ENCODE measurements at regions not wholly inside any gene's neighbourhood (a gene's known extent, or its start where the extent isn't known, plus 50 kb on each side); places are given as distances from the start of the nearest gene placed in this dataset.

GRCh38 chr4:110961066-110961465, 338.2 kb upstream of the PITX2 start:
- no peak for DNase-seq (ENCODE audit: low spot score)

DNA sequence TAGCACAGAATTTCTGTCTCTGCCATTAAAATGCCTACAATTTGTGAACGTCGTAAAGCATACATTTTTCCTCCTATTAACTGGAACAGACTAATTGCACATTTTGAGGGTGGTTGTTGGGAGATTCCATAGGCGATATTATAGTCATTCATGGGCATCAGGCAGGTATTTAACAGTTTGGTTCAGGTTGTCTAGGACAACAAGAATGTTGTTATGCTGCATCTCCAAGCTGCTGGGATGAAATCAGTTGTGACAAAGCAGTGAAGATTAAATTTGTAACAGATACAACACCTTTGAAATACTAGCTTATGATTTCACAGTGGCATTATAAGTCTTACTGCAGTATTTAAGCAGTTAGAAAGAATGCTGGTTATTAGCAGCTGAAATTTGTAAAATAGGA, 339.7 kb upstream of the PITX2 start:
- no peak for DNase-seq (ENCODE audit: low spot score)

DNA sequence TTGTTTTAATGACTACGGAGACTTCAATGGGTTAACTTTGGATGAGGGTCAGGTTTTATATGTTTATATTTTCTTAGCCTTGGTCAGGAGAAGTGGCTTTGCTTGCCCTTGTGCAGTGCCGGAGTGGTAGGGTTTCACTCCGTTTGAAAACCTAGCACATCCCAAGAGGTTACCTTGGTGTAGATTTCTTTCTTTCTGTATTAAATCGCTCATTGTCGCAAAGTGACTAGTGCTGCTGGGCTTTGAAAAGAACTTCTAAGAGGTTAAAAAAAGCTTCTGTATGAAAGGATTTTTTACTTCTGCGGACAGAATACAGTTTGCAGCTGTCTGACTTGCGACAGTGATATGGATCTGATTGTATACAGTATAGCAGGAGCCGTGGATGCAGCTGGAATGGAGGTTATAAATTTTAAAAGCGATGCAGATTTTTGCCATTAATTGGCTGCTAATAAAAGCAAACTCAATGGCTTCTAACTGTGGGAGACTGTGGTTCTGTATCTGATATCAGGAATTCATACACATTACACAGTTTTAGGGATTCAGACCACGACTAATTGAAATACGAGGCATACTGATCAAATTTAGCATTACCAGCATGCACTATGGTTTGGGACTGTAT, 340.9 kb upstream of the PITX2 start:
- no peak for DNase-seq (ENCODE audit: low spot score)

GRCh38 chr4:110967936-110968335, 345.1 kb upstream of the PITX2 start:
- DNase-seq (ENCODE audit: low spot score): no peak

DNA sequence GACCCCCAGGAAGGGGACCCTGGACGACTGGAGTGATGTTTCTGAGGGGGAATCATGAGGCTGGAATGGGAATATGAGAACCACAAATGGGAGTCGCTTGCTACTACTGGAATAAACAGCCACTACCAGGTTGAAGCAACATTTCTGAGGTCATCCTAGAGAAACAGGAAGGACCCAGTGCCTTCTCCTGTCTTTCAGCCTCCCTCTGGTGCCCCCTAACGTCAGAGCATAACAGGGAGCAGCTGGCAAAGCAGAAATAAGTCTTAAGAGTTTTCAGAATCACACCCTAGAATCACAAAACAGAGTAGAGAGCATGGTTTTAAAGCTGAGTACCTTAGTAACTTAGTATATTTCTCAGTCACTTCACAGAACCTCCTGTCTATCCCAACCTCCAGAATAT, 347.8 kb upstream of the PITX2 start:
- DNase-seq (ENCODE audit: low spot score): peak; percentile 54

GRCh38 chr4:110975338-110975737, 352.5 kb upstream of the PITX2 start:
- DNase-seq (ENCODE audit: low spot score): no peak

DNA sequence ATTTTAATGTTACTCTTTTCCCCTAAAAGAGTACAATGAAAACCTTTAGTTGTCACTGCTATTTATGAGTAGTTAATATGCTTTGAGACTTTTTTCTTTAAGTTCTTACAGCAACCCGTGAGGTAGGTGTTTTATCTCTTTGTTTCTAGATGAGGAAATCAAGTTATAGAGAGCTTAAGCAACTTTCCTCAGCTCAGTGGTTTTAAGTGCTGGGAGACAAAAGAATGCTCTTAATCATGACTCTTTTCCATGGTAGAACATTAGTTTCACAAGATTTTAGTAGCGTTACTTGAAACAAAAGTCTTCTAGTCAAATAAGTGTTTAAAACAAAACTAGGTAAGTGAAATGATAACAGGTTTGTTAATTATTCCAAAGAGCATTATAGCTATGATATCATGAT, 354.7 kb upstream of the PITX2 start:
- DNase-seq (ENCODE audit: low spot score): no peak

GRCh38 chr4:110978761-110979160, 355.9 kb upstream of the PITX2 start:
- DNase-seq (ENCODE audit: low spot score): no peak

DNA sequence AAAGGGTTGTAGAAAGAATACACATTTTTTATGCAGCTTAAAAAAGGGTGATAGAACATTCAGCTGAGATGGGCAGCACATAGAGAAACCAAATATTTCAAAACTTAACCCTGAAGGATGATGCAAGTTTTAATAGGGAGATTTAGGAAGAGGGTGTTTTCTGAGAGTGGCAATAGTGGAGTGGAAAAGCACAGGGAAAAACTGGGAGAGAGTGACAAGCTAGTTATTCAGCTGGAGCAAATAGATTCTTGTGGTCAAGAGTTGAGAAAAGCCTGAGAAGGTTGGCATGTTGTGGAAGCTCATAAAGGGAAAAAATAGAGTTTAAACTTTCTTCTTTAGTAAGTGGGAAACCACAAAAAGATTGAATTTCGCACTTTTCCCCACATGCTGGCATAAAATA, 359.6 kb upstream of the PITX2 start:
- DNase-seq (ENCODE audit: low spot score): no peak

- DNase-seq (ENCODE audit: low spot score): no peak
Measured at GRCh38 chr4:110988722-110989121, 365.8 kb upstream of the PITX2 start.

DNA sequence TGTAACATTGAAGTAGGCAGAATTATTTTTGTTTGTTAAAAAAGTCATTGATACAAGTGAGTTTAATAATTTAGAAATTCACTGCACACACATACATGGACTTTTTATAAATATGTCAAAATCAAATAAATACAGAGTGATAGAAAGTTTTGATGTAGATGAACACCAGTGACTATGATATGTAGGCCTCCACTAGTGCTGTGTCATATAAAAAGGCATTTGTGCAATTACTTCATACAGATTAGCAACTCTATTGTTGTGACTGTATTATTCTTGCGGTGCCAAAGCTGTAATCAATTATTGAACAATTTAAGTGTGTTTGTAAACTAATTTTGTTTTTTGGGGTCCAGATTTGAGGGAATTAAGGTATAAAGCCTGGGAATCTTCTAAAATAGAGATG, 366.2 kb upstream of the PITX2 start:
- no peak for DNase-seq (ENCODE audit: low spot score)

GRCh38 chr4:110994781-110995180, 371.9 kb upstream of the PITX2 start:
- DNase-seq (ENCODE audit: low spot score): no peak

GRCh38 chr4:110998320-110998719, 375.4 kb upstream of the PITX2 start:
- no peak for DNase-seq (ENCODE audit: low spot score)

DNA sequence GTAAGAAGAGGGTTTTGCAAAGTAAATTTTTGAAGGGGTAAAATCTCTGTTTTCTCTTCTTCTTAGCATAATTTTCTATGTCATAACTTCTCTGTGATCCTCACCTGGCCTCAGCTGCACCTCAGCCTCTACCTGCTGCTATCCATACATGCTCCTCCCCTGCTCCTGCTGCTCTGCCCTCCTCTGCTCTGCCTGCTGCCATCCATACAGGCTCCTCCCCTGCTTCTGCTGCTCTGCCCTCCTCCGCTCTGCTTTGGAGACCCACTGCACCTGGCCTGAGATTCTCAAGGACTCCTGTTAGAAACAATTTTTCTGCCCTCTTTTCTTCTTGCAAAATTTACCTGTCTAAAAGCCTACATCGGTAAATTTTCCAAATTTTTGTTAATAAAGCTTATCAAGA, 388.6 kb upstream of the PITX2 start:
- DNase-seq (ENCODE audit: low spot score): no peak

DNA sequence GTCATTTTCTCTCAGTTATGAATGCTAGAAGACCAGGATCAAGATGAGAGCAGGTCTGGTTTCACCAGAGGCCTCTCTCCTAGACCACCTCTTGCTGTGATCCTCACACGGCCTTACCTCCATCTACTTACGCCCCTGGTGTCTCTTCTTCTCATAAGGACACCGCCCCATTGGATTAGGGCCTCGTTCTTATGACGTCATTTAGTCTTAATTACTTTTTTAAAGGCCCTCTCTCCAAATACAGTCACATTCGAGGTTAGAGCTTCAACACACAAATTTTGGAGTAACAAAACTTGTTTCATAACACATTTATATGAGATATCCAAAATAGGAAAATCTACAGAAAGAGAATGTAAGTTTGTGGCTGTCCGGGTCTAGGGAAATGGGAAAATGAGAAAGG, 391.0 kb upstream of the PITX2 start:
- DNase-seq (ENCODE audit: low spot score): no peak

DNA sequence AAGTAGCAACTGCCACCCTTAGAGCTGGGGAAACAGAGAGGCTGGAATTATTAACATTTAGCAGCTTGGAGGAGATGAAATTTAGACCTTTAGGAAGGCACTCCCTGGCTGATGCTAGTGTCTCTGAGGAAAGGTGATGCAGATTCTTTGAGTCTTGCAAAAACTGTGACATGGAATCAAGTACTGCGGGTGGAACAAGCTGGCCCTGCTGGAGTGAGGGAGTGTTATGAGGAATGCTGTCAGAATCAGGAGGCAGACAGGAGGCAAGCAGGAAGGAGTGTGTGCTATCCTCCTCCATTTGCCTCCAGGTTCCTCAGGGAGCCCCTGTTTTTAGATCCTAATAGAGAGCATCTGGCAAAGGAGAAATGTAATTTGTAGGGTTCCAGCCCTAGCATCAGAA, 391.7 kb upstream of the PITX2 start:
- no peak for DNase-seq (ENCODE audit: low spot score)

DNA sequence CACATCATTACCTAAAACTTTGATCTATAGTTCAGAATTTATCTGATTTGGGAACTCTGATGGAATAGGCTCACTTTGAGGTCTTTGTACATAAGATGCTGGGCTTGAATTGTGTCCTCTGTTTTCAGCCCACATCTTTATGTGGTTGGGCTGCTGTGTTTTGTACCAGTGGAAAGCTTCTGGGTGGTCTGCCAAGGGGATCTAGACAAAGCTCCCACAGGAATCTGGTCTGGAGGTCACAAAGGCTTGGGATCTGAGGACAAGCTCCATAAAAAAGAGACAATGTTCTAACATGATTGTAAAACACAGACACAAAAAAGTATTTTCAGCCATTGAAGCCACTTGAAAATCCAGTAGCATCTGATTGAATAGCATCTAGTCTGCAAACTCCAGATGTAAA, 393.5 kb upstream of the PITX2 start:
- DNase-seq (ENCODE audit: low spot score): no peak

DNA sequence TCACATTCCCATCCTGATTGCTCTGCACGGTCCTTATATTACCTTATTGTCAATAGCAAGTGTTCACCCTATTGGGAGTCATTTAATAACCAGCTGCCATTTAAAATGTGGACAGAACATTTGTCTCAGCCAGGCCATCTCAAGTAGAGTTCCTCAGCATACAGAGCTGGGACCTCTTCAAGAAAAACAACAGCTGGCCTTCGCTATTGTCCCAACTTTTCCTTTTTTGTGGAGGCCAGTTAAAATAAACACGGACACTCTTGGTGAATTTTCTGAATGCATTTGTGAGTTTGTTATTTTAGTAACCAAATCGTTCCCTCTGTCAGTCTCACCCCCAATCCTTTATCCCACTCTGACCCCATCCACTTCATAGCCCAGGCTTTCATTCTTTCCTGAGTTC, 395.3 kb upstream of the PITX2 start:
- DNase-seq (ENCODE audit: low spot score): no peak

- no peak for DNase-seq (ENCODE audit: low spot score)
Measured at GRCh38 chr4:111020476-111020875, 397.6 kb upstream of the PITX2 start.

- no peak for DNase-seq (ENCODE audit: low spot score)
Measured at GRCh38 chr4:111020961-111021360, 398.1 kb upstream of the PITX2 start.

GRCh38 chr4:111022758-111023157, 399.9 kb upstream of the PITX2 start:
- DNase-seq (ENCODE audit: low spot score): no peak

DNA sequence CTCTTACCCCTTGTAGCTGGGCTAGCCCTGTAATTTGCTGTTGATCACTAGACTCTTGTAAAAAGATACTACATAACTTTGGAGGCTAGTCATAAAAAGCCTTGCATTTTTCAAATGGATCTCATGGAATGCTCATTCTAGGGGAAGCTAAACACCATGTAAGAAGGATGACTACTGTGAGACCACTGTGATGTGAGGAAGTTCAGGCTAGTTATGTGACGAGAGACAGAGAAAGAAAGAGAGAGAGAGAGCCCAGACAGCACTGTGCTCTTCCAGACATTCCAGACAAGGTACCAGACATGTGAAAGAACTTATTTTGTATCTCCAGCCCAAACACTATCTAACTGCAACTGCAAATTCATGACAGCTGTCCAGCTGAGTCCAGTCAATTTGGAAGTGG, 404.6 kb upstream of the PITX2 start:
- no peak for DNase-seq (ENCODE audit: low spot score)

DNA sequence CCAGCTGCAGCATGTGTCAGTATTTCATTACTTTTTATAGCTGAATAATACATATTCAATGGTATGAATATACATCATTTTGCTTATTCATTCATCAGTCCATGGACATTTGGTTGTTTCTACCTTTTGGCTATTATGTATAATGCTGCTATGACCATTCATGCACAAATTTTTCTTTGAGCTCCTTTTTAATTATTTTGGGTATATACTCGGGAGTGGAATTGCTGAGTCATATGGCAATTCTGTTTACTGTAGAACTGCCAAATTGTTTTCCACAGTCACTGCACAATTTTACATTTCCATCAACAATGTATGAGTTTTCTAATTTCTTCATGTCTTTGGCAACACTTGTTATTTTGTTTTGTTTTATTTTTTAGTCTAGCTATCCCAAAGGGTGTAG, 405.9 kb upstream of the PITX2 start:
- no peak for DNase-seq (ENCODE audit: low spot score)

DNA sequence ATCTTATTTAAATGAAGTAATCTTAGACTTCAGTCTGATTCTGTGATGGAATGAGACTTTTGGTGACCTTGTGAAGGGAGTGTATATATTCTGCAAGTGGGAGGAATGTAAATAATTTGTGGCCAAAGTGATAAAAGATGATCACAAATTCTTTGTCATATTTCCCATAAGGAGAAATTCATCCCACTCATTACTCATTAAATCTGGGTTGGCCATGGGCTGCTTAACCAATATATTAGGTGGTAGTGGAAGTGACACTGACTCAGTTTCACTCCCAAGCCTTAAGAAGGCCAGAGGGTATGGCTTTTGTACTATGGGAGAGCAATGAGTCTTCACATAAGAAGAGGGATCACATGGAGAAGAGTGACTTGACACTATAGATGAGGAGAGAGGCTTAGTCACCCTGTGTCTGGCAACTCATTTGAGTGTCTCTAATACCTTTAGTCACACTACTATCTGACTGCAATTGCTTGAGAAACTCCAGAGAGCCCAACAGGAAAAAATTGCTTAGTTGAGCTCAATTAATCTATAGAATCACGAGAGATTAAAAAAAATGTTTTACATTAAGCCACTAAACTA, 408.2 kb upstream of the PITX2 start:
- no peak for DNase-seq (ENCODE audit: low spot score)

- DNase-seq (ENCODE audit: low spot score): no peak
Measured at GRCh38 chr4:111031596-111031995, 408.7 kb upstream of the PITX2 start.
